Esophagus squamous epithelium (tissue), 5 donors: ENCODE measurements at regions not wholly inside any gene's neighbourhood (a gene's known extent, or its start where the extent isn't known, plus 50 kb on each side); places are given as distances from the start of the nearest gene placed in this dataset.

Source experiments
- DNase-seq: peaks from one replicate; lab custom pipeline; 2025; lab: John Stamatoyannopoulos, UW
- H3K27ac ChIP-seq, 4 donors: fragments of 200-600 bp; sonication (generic); one replicate each; pipeline ENCODE4 v1.5.1; 2016 to 2019; ENCODE audit warnings: mild to moderate bottlenecking in 1 of 4
- H3K27me3 ChIP-seq, 4 donors: fragments of 200-600 bp; sonication (generic); 1 replicate in 3 of 4; 2 replicates in 1 of 4; pipeline versions ENCODE4 v1.5.1 to v1.6.0; 2017 to 2021; ENCODE audit warnings: antibody characterized with exemption in 1 of 4
- H3K36me3 ChIP-seq, 3 donors: fragments of 200-600 bp; sonication (generic); one replicate each; pipeline ENCODE4 v1.5.1; 2016 to 2019
- H3K4me1 ChIP-seq, 3 donors: fragments of 200-600 bp; sonication (generic); one replicate each; pipeline ENCODE4 v1.5.1; 2017 to 2019
- H3K4me3 ChIP-seq, 4 donors: fragments of 200-600 bp; sonication (generic); 1 replicate in 3 of 4; 2 replicates in 1 of 4; pipeline ENCODE4 v1.5.1; 2016 to 2019; ENCODE audit warnings: mild to moderate bottlenecking in 2 of 4, moderate library complexity in 1 of 4
- H3K9me3 ChIP-seq, 3 donors: fragments of 200-600 bp; sonication (generic); one replicate each; pipeline ENCODE4 v1.5.1; 2016 to 2019
- POLR2A ChIP-seq, 4 donors: fragments of 450-650 bp; IDR thresholded peaks; one replicate each; pipeline ENCODE4 v1.6.1; 2017; ENCODE audit warnings: antibody characterized with exemption in 4 of 4, mild to moderate bottlenecking in 4 of 4, moderate library complexity in 3 of 4
- WGBS, 2 donors: methylation state at CpG; one replicate each; pipeline ENCODE4 v1.1.5; 2018; 5-methylcytosine and 5-hydroxymethylcytosine counted together
- intact Hi-C: fragments of 100-400 bp; cut with DNase I; formaldehyde crosslinking; loops from one replicate; pipeline ENCODE4 v1.15.0; 2022
- TF ChIP-seq, protein P1 (sequence below), 6 experiments: fragments of 450-650 bp in 4 of 6; fragments of 200-600 bp in 2 of 6; sonication (generic) in 2 of 6; IDR thresholded peaks; one replicate each; pipeline ENCODE4 v1.5.1; 2016 to 2019; ENCODE audit warnings: antibody characterized with exemption in 6 of 6, mild to moderate bottlenecking in 4 of 6, moderate library complexity in 4 of 6
- donor health status: DM: yes; HTN: yes; CAD: no.

DNA sequence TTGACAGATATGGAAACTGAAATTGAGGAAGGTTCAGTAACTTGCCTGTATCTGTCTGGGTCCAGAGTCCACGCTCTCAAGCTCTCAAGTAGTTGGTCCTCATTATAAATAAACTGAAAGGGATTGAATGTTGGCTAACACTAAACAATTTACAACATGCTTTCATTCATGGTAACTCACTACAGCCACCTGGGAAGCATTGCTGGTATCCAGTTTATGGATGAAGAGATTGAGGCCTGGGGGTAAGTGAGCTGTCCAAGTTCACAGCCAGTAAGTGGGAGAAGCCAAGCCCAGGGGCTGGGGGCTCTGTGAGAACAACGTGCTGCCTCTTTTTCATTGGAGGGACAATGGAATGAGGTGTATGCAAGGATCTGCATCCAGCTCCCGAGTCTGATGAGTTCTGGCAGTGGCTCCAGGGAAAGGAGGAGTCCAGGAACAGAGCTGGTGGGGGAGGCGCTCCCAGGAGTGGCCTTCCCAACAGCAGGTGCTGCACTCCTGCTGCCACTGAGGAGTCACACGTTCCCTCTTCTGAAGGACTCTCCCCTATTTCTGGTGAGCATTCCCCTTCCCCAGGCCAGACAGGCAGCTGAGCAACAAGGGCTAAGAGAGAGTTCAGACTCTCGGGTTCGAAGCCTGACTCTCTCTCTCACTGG is 175.8 kb downstream of the CSNK2A3 start:
- no peaks in the 10 kb centered on the region for H3K9me3 ChIP-seq
- H3K36me3 ChIP-seq: no peaks in the 10 kb centered on the region
- no peak overlapping the region for H3K27ac ChIP-seq
- H3K27me3 ChIP-seq: peaks cover 0 to 17% (median 0%) of the 10 kb centered on the region in 4 donors
- H3K4me1 ChIP-seq: peaks cover 0 to 43% (median 7%) of the 10 kb centered on the region in 3 donors
- TF ChIP-seq, protein P1, sequence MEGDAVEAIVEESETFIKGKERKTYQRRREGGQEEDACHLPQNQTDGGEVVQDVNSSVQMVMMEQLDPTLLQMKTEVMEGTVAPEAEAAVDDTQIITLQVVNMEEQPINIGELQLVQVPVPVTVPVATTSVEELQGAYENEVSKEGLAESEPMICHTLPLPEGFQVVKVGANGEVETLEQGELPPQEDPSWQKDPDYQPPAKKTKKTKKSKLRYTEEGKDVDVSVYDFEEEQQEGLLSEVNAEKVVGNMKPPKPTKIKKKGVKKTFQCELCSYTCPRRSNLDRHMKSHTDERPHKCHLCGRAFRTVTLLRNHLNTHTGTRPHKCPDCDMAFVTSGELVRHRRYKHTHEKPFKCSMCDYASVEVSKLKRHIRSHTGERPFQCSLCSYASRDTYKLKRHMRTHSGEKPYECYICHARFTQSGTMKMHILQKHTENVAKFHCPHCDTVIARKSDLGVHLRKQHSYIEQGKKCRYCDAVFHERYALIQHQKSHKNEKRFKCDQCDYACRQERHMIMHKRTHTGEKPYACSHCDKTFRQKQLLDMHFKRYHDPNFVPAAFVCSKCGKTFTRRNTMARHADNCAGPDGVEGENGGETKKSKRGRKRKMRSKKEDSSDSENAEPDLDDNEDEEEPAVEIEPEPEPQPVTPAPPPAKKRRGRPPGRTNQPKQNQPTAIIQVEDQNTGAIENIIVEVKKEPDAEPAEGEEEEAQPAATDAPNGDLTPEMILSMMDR (IDR thresholded peaks at IDR 0.05): no peak
- TF ChIP-seq POLR2A (IDR thresholded peaks at IDR 0.05): no peak
- 69 to 75% methylated on average over 6 to 7 of the region's 7 CpGs for WGBS, 2 donors
- H3K4me3 ChIP-seq: no peak overlapping the region
- intact Hi-C loops: no loop called here
- no peak for DNase-seq

DNA sequence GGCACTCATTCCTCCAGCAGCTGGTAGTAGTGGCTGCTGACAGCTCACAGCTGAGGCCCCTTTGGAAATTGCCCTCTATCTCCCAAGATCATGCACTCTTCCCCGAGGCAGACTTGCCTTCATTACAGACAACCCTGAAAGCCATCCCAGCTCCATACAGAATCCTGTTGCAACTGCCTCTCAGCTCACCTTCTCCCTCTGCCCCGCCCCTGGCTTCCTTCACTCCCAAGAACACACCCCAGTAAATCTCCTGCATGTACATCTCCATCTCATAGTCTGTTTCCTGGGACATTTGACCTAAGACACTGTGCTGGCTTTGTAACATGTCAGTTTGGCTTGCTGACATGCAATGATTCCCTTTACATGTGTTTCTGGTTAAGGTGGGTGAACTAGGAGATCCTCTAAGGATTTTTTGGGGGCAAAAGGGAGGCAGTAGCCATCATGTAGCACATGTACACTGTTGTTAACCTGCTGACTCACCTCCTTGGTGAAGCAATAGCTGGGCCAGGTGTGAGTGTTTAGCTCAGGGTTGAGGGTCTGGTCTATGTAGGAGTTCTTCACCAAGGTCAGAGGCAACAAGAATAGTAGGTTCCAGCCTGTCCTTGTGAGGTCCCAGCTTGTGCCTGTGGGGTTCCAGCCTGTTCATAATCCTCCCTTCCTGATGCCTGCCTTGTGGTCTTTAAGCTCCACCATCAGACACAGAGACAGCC is 179.6 kb downstream of the CSNK2A3 start:
- DNase-seq: no peak
- 62 to 82% methylated on average over 2 of the region's 2 CpGs for WGBS, 2 donors
- intact Hi-C loops: no loop called here
- Histone ChIP-seq H3K4me3 (no peak overlapping the region), H3K27me3 (no peaks in the 10 kb centered on the region), H3K4me1 (peaks cover 0 to 34% (median 3%) of the 10 kb centered on the region in 3 donors), H3K9me3 (no peaks in the 10 kb centered on the region), H3K27ac (no peak overlapping the region), H3K36me3 (no peaks in the 10 kb centered on the region)
- TF ChIP-seq, protein P1 (IDR thresholded peaks at IDR 0.05): no peak
- no peak for TF ChIP-seq POLR2A (IDR thresholded peaks at IDR 0.05)

DNA sequence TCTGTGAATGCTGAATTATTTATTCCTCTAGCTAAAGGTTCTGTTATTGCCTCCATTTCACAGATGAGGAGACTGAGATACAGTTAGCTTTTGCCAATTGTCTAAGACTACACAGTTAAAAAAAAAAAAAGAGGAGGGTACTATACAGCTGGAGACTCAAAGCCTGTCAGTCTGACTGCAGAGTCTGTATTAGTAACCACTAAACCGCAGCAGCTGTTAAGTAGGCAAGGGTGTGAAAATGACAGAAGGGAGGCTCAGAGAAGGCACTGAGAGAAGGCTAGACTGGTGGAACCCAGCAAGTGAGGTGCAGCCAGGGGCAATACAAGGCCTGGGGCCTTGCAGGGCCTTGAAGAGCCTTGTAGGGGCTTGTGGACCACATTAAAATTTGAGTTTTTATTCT is 181.2 kb downstream of the CSNK2A3 start:
- 57 to 58% methylated on average over 1 of the region's 1 CpG for WGBS, 2 donors
- Histone ChIP-seq H3K36me3 (no peaks in the 10 kb centered on the region), H3K4me3 (no peak overlapping the region), H3K4me1 (peaks cover 0 to 20% (median 3%) of the 10 kb centered on the region in 3 donors), H3K27ac (peak overlapping the region in 3 of 4 donors; percentile 60 to 83 (median 66)), H3K27me3 (no peaks in the 10 kb centered on the region), H3K9me3 (no peaks in the 10 kb centered on the region)
- no peak for TF ChIP-seq POLR2A (IDR thresholded peaks at IDR 0.05)
- TF ChIP-seq, protein P1 (IDR thresholded peaks at IDR 0.05): no peak
- intact Hi-C loops: no loop called here
- DNase-seq: no peak

DNA sequence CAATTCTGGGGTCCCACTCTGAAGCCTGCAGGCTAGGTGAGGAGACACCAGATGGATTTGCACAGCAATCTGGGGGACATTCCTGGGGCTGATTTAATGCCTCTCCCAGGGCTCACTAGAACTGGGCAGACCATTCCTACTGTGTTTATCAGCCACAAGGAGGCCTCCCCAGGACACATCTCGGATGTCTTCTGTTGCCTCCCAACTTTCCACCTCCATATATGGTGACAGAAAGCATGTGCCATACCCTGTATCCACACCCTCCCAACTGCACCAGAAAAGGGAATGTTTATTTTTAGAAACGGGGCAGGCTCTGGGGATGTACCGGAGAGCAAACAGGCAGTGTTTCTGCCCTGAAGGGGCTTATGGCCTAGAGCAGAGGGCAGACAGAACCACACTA is 181.8 kb downstream of the CSNK2A3 start:
- Histone ChIP-seq H3K4me1 (peaks cover 0 to 20% (median 3%) of the 10 kb centered on the region in 3 donors), H3K36me3 (no peaks in the 10 kb centered on the region), H3K27ac (peak overlapping the region in 3 of 4 donors; percentile 60 to 83 (median 66)), H3K4me3 (no peak overlapping the region), H3K9me3 (no peaks in the 10 kb centered on the region), H3K27me3 (no peaks in the 10 kb centered on the region)
- intact Hi-C loops: no loop called here
- WGBS, 2 donors: 86% methylated on average over 3 of the region's 3 CpGs; no CpG with 5 or more reads in 1 of the 2 donors
- no peak for TF ChIP-seq POLR2A (IDR thresholded peaks at IDR 0.05)
- TF ChIP-seq, protein P1 (IDR thresholded peaks at IDR 0.05): peak in 1 of 6 experiments; percentile 10
- no peak for DNase-seq
